Right renal cortex interstitium (tissue), 3 donors: ENCODE measurements at regions not wholly inside any gene's neighbourhood (a gene's known extent, or its start where the extent isn't known, plus 50 kb on each side); places are given as distances from the start of the nearest gene placed in this dataset.

ENCODE experiments used
- DNase-seq, 3 donors: peaks; one replicate each; pipeline ENCODE4 v3.0.0-alpha.2; 2013; ENCODE audit warnings: low read depth in 3 of 3, low spot score in 2 of 3

GRCh38 chr20:57047281-57048026 is 219.0 kb downstream of the BMP7 start:
- DNase-seq, result no peak

GRCh38 chr20:57048027-57048869 is 218.2 kb downstream of the BMP7 start:
- no peak for DNase-seq

GRCh38 chr20:57049296-57049695 is 217.1 kb downstream of the BMP7 start:
- no peak for DNase-seq

GRCh38 chr20:57051096-57051495 is 215.3 kb downstream of the BMP7 start:
- DNase-seq, result no peak

GRCh38 chr20:57053067-57053466 is 213.4 kb downstream of the BMP7 start:
- DNase-seq, result no peak

- DNase-seq, result no peak
Measured at GRCh38 chr20:57053793-57054552, 212.5 kb downstream of the BMP7 start.

GRCh38 chr20:57055345-57055744 is 211.1 kb downstream of the BMP7 start:
- no peak for DNase-seq

- no peak for DNase-seq
Measured at GRCh38 chr20:57056651-57057050, 209.8 kb downstream of the BMP7 start.

GRCh38 chr20:57059055-57059596 is 207.3 kb downstream of the BMP7 start:
- no peak for DNase-seq

- DNase-seq, result no peak
Measured at GRCh38 chr20:57060407-57061050, 205.9 kb downstream of the BMP7 start.

- peak in 1 of 3 donors; percentile 27 for DNase-seq
Measured at GRCh38 chr20:57061051-57061900, 205.2 kb downstream of the BMP7 start.

- DNase-seq, result no peak
Measured at GRCh38 chr20:57062241-57062640, 204.2 kb downstream of the BMP7 start.

GRCh38 chr20:57062696-57063270 is 203.7 kb downstream of the BMP7 start:
- DNase-seq, result no peak

GRCh38 chr20:57064836-57065235 is 201.6 kb downstream of the BMP7 start:
- DNase-seq, result no peak

GRCh38 chr20:57065646-57066045 is 200.8 kb downstream of the BMP7 start:
- no peak for DNase-seq

- no peak for DNase-seq
Measured at GRCh38 chr20:57066126-57066900, 200.1 kb downstream of the BMP7 start.

- DNase-seq, result no peak
Measured at GRCh38 chr20:57069442-57069841, 197.0 kb downstream of the BMP7 start.

- no peak for DNase-seq
Measured at GRCh38 chr20:57070296-57070695, 196.1 kb downstream of the BMP7 start.
